SH-SY5Y (cell line): ENCODE measurements at regions not wholly inside any gene's neighbourhood (a gene's known extent, or its start where the extent isn't known, plus 50 kb on each side); places are given as distances from the start of the nearest gene placed in this dataset.

ENCODE experiments used
- GATA2 ChIP-seq: IDR thresholded peaks from 2 replicates; pipeline ENCODE4 v1.6.1; 2011; ENCODE audit warnings: mild to moderate bottlenecking, low read depth, low read length
- GATA3 ChIP-seq: IDR thresholded peaks from 2 replicates; pipeline ENCODE4 v1.6.1; 2011; ENCODE audit warnings: low read depth, mild to moderate bottlenecking, low read length, moderate library complexity

DNA sequence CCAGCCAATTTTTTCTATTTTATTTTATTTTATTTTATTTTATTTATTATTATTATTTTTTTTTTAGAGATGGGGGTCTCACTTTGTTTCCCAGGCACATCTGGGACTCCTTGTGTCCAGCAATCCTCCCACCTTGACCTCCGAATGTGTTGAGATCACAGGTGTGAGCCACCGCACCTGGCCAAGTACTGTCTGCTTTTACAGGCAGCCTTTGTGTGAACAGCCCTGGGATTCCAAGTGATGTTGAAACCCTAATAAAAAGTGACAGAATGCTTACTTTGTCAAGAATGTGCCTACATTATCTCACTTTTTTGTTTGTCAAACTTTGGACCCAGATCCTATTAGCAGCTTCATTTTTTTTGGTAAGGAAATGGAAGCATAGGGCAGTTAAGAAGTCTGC, 220.1 kb upstream of the EDNRB start:
- TF ChIP-seq GATA2 = no peak
- no peak for TF ChIP-seq GATA3
